ENCODE measurements at regions not wholly inside any gene's neighbourhood (a gene's known extent, or its start where the extent isn't known, plus 50 kb on each side); places are given as distances from the start of the nearest gene placed in this dataset.

- TF ChIP-seq, protein P1, sequence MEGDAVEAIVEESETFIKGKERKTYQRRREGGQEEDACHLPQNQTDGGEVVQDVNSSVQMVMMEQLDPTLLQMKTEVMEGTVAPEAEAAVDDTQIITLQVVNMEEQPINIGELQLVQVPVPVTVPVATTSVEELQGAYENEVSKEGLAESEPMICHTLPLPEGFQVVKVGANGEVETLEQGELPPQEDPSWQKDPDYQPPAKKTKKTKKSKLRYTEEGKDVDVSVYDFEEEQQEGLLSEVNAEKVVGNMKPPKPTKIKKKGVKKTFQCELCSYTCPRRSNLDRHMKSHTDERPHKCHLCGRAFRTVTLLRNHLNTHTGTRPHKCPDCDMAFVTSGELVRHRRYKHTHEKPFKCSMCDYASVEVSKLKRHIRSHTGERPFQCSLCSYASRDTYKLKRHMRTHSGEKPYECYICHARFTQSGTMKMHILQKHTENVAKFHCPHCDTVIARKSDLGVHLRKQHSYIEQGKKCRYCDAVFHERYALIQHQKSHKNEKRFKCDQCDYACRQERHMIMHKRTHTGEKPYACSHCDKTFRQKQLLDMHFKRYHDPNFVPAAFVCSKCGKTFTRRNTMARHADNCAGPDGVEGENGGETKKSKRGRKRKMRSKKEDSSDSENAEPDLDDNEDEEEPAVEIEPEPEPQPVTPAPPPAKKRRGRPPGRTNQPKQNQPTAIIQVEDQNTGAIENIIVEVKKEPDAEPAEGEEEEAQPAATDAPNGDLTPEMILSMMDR (conservative IDR thresholded peaks at IDR 0.05; ENCODE audit: control insufficient read depth, insufficient read depth, low read depth, low read length), result no peak
- H3K4me3 ChIP-seq (ENCODE audit: control insufficient read depth, low read depth, low read length), result no peak overlapping the region
Observed at GRCh38 chr15:31247404-31247803, 79.2 kb upstream of the KLF13 start.

GRCh38 chr15:31248263-31248662, 78.4 kb upstream of the KLF13 start:
- no peak for DNase-seq (ENCODE audit: low read depth)
- no peak overlapping the region for H3K4me3 ChIP-seq (ENCODE audit: control insufficient read depth, low read depth, low read length)
- TF ChIP-seq, protein P1 (conservative IDR thresholded peaks at IDR 0.05; ENCODE audit: control insufficient read depth, insufficient read depth, low read depth, low read length), result no peak

More at GRCh38 chr15:31247404-31247803, 79.2 kb upstream of the KLF13 start:
- no peak for DNase-seq (ENCODE audit: low read depth)

GRCh38 chr15:31248951-31249350, 77.7 kb upstream of the KLF13 start:
- H3K4me3 ChIP-seq (ENCODE audit: control insufficient read depth, low read depth, low read length), result no peak overlapping the region
- TF ChIP-seq, protein P1 (conservative IDR thresholded peaks at IDR 0.05; ENCODE audit: control insufficient read depth, insufficient read depth, low read depth, low read length), result no peak
- DNase-seq (ENCODE audit: low read depth), result no peak

DNA sequence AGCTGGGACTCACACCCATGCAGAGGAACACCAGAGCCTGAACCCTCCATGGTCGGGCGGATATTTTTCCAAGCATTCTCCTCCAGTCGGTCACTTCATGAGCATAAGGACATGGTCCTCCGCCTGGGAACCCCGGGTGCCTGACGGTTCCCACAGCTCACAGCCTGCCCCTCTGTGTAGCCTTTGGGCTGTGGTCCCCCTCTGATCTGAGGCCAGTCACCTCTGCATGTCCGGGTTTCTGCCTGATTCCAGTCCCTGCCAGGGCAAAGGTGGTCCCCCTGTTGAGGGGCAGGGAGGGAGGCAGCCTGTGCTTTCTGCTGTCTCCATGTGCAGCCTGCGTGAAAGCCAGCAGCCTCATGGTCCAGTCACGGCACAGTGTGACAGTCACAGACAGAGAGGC, 76.6 kb upstream of the KLF13 start:
- DNase-seq (ENCODE audit: low read depth), result no peak
- no peak overlapping the region for H3K4me3 ChIP-seq (ENCODE audit: control insufficient read depth, low read depth, low read length)
- TF ChIP-seq, protein P1 (conservative IDR thresholded peaks at IDR 0.05; ENCODE audit: control insufficient read depth, insufficient read depth, low read depth, low read length), result no peak

GRCh38 chr15:31251165-31251564, 75.5 kb upstream of the KLF13 start:
- no peak for DNase-seq (ENCODE audit: low read depth)
- TF ChIP-seq, protein P1 (conservative IDR thresholded peaks at IDR 0.05; ENCODE audit: control insufficient read depth, insufficient read depth, low read depth, low read length), result no peak
- H3K4me3 ChIP-seq (ENCODE audit: control insufficient read depth, low read depth, low read length), result no peak overlapping the region

DNA sequence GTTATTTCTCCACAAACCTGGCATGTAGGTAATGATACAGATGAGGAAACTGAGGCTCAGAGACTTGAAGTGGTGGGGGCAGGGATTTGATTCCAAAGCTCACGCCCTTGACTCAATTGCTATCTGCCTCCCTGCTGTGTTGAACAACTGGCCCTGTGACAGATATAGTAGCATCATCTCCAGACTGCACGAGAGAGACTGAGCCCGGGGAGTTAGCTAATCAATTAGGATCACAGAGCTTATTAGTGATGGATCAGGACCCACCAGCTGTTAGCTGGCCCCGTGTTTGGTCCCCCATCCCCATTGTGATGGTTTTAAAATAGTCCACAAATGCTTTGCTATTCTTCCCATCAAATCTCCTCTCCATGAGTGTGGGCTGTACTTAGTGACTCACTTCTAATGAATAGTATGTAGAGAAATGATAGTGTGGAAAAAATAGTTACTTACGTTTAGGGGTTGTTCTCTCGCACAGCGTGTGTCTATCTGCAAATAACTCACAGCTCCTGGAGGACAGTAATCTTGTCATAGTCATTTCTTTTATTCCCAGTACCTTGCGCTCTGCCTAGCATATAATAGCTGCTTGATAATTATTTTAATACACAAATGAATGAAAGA, 74.4 kb upstream of the KLF13 start:
- no peak for DNase-seq (ENCODE audit: low read depth)
- TF ChIP-seq, protein P1 (conservative IDR thresholded peaks at IDR 0.05; ENCODE audit: control insufficient read depth, insufficient read depth, low read depth, low read length), result no peak
- H3K4me3 ChIP-seq (ENCODE audit: control insufficient read depth, low read depth, low read length), result no peak overlapping the region

Data from fibroblast of mammary gland (primary cell).